Activated naive CD4-positive, alpha-beta T cell treated with anti-CD3 and anti-CD28 coated beads, Interleukin-2, amount 50 U/mL, for 24 hours (primary cell): ENCODE measurements at regions not wholly inside any gene's neighbourhood (a gene's known extent, or its start where the extent isn't known, plus 50 kb on each side); places are given as distances from the start of the nearest gene placed in this dataset.

Experiments
- H3K27ac Mint-ChIP-seq: one replicate; pipeline ENCODE4 v1.8.0; 2021; ENCODE audit warnings: mild to moderate bottlenecking, mixed read lengths
- H3K27me3 Mint-ChIP-seq: one replicate; pipeline ENCODE4 v1.8.0; 2021; ENCODE audit warnings: mixed read lengths
- H3K36me3 Mint-ChIP-seq: one replicate; pipeline ENCODE4 v1.8.0; 2021; ENCODE audit warnings: mixed read lengths
- H3K4me1 Mint-ChIP-seq: one replicate; pipeline ENCODE4 v1.8.0; 2021; ENCODE audit warnings: mixed read lengths
- H3K4me3 Mint-ChIP-seq: one replicate; pipeline ENCODE4 v1.8.0; 2021; ENCODE audit warnings: mild to moderate bottlenecking, mixed read lengths
- H3K9me3 Mint-ChIP-seq: one replicate; pipeline ENCODE4 v1.8.0; 2021; ENCODE audit warnings: mixed read lengths

- Mint-ChIP-seq H3K9me3 (peaks cover 5% of the 10 kb centered on the region), H3K36me3 (no peaks in the 10 kb centered on the region), H3K27me3 (peaks cover 15% of the 10 kb centered on the region), H3K27ac (no peak overlapping the region), H3K4me3 (no peak overlapping the region), H3K4me1 (no peaks in the 10 kb centered on the region)
Observed at GRCh38 chr7:131889572-131890150, 333.2 kb upstream of the PODXL start.

GRCh38 chr7:131883769-131884168 is 327.3 kb upstream of the PODXL start:
- Mint-ChIP-seq H3K27me3 (peaks cover 12% of the 10 kb centered on the region), H3K36me3 (no peaks in the 10 kb centered on the region), H3K4me1 (no peaks in the 10 kb centered on the region), H3K9me3 (peaks cover 11% of the 10 kb centered on the region), H3K27ac (no peak overlapping the region), H3K4me3 (no peak overlapping the region)

- H3K4me1 Mint-ChIP-seq, result no peaks in the 10 kb centered on the region
- H3K9me3 Mint-ChIP-seq, result peaks cover 11% of the 10 kb centered on the region
- no peak overlapping the region for H3K27ac Mint-ChIP-seq
- H3K4me3 Mint-ChIP-seq, result no peak overlapping the region
- peaks cover 9% of the 10 kb centered on the region for H3K27me3 Mint-ChIP-seq
- no peaks in the 10 kb centered on the region for H3K36me3 Mint-ChIP-seq
Observed at GRCh38 chr7:131883196-131883595, 326.8 kb upstream of the PODXL start.

GRCh38 chr7:131882321-131882720 is 325.9 kb upstream of the PODXL start:
- Mint-ChIP-seq H3K9me3 (peaks cover 11% of the 10 kb centered on the region), H3K27me3 (peaks cover 9% of the 10 kb centered on the region), H3K4me1 (no peaks in the 10 kb centered on the region), H3K4me3 (no peak overlapping the region), H3K27ac (no peak overlapping the region), H3K36me3 (no peaks in the 10 kb centered on the region)

- no peaks in the 10 kb centered on the region for H3K36me3 Mint-ChIP-seq
- H3K9me3 Mint-ChIP-seq, result peaks cover 5% of the 10 kb centered on the region
- no peak overlapping the region for H3K4me3 Mint-ChIP-seq
- H3K4me1 Mint-ChIP-seq, result no peaks in the 10 kb centered on the region
- no peak overlapping the region for H3K27ac Mint-ChIP-seq
- peaks cover 5% of the 10 kb centered on the region for H3K27me3 Mint-ChIP-seq
Observed at GRCh38 chr7:131880078-131880477, 323.6 kb upstream of the PODXL start.

- no peaks in the 10 kb centered on the region for H3K4me1 Mint-ChIP-seq
- H3K27me3 Mint-ChIP-seq, result peaks cover 5% of the 10 kb centered on the region
- H3K27ac Mint-ChIP-seq, result no peak overlapping the region
- peaks cover 5% of the 10 kb centered on the region for H3K9me3 Mint-ChIP-seq
- no peak overlapping the region for H3K4me3 Mint-ChIP-seq
- H3K36me3 Mint-ChIP-seq, result no peaks in the 10 kb centered on the region
Observed at GRCh38 chr7:131879424-131879823, 323.0 kb upstream of the PODXL start.

- no peaks in the 10 kb centered on the region for H3K9me3 Mint-ChIP-seq
- H3K4me3 Mint-ChIP-seq, result no peak overlapping the region
- H3K27ac Mint-ChIP-seq, result no peak overlapping the region
- H3K36me3 Mint-ChIP-seq, result no peaks in the 10 kb centered on the region
- peaks cover 4% of the 10 kb centered on the region for H3K27me3 Mint-ChIP-seq
- H3K4me1 Mint-ChIP-seq, result no peaks in the 10 kb centered on the region
Observed at GRCh38 chr7:131878777-131879176, 322.3 kb upstream of the PODXL start.

GRCh38 chr7:131873581-131873980 is 317.2 kb upstream of the PODXL start:
- no peaks in the 10 kb centered on the region for H3K36me3 Mint-ChIP-seq
- H3K4me3 Mint-ChIP-seq, result no peak overlapping the region
- no peaks in the 10 kb centered on the region for H3K4me1 Mint-ChIP-seq
- H3K27ac Mint-ChIP-seq, result no peak overlapping the region
- H3K9me3 Mint-ChIP-seq, result no peaks in the 10 kb centered on the region
- H3K27me3 Mint-ChIP-seq, result peaks cover 2% of the 10 kb centered on the region

GRCh38 chr7:131869986-131870385 is 313.6 kb upstream of the PODXL start:
- Mint-ChIP-seq H3K4me1 (no peaks in the 10 kb centered on the region), H3K27me3 (peaks cover 2% of the 10 kb centered on the region), H3K9me3 (no peaks in the 10 kb centered on the region), H3K36me3 (no peaks in the 10 kb centered on the region), H3K4me3 (no peak overlapping the region), H3K27ac (no peak overlapping the region)

- Mint-ChIP-seq H3K9me3 (no peaks in the 10 kb centered on the region), H3K36me3 (no peaks in the 10 kb centered on the region), H3K27ac (no peak overlapping the region), H3K4me3 (no peak overlapping the region), H3K4me1 (no peaks in the 10 kb centered on the region), H3K27me3 (peaks cover 2% of the 10 kb centered on the region)
Observed at GRCh38 chr7:131869169-131869844, 312.9 kb upstream of the PODXL start.

GRCh38 chr7:131867461-131867860 is 311.0 kb upstream of the PODXL start:
- H3K27me3 Mint-ChIP-seq, result peaks cover 4% of the 10 kb centered on the region
- H3K4me3 Mint-ChIP-seq, result no peak overlapping the region
- H3K9me3 Mint-ChIP-seq, result no peaks in the 10 kb centered on the region
- no peak overlapping the region for H3K27ac Mint-ChIP-seq
- H3K4me1 Mint-ChIP-seq, result no peaks in the 10 kb centered on the region
- H3K36me3 Mint-ChIP-seq, result no peaks in the 10 kb centered on the region

GRCh38 chr7:131865911-131866310 is 309.5 kb upstream of the PODXL start:
- Mint-ChIP-seq H3K27me3 (peaks cover 4% of the 10 kb centered on the region), H3K4me1 (no peaks in the 10 kb centered on the region), H3K36me3 (no peaks in the 10 kb centered on the region), H3K9me3 (no peaks in the 10 kb centered on the region), H3K27ac (no peak overlapping the region), H3K4me3 (no peak overlapping the region)

- peaks cover 4% of the 10 kb centered on the region for H3K27me3 Mint-ChIP-seq
- no peaks in the 10 kb centered on the region for H3K36me3 Mint-ChIP-seq
- H3K4me3 Mint-ChIP-seq, result no peak overlapping the region
- H3K9me3 Mint-ChIP-seq, result no peaks in the 10 kb centered on the region
- no peaks in the 10 kb centered on the region for H3K4me1 Mint-ChIP-seq
- no peak overlapping the region for H3K27ac Mint-ChIP-seq
Observed at GRCh38 chr7:131861620-131862346, 305.4 kb upstream of the PODXL start.

- Mint-ChIP-seq H3K4me1 (no peaks in the 10 kb centered on the region), H3K9me3 (no peaks in the 10 kb centered on the region), H3K27me3 (peaks cover 4% of the 10 kb centered on the region), H3K36me3 (no peaks in the 10 kb centered on the region), H3K27ac (no peak overlapping the region), H3K4me3 (no peak overlapping the region)
Observed at GRCh38 chr7:131859147-131859821, 302.9 kb upstream of the PODXL start.

GRCh38 chr7:131858611-131859010 is 302.2 kb upstream of the PODXL start:
- H3K4me3 Mint-ChIP-seq, result no peak overlapping the region
- peaks cover 4% of the 10 kb centered on the region for H3K27me3 Mint-ChIP-seq
- H3K4me1 Mint-ChIP-seq, result no peaks in the 10 kb centered on the region
- H3K9me3 Mint-ChIP-seq, result no peaks in the 10 kb centered on the region
- H3K27ac Mint-ChIP-seq, result no peak overlapping the region
- no peaks in the 10 kb centered on the region for H3K36me3 Mint-ChIP-seq

- Mint-ChIP-seq H3K36me3 (no peaks in the 10 kb centered on the region), H3K27me3 (peaks cover 8% of the 10 kb centered on the region), H3K4me3 (no peak overlapping the region), H3K27ac (no peak overlapping the region), H3K9me3 (no peaks in the 10 kb centered on the region), H3K4me1 (no peaks in the 10 kb centered on the region)
Observed at GRCh38 chr7:131849472-131849871, 293.0 kb upstream of the PODXL start.
